Activated CD8-positive, alpha-beta memory T cell treated with anti-CD3 and anti-CD28 coated beads, Interleukin-2, amount 50 U/mL, for 24 hours (primary cell): ENCODE measurements at regions not wholly inside any gene's neighbourhood (a gene's known extent, or its start where the extent isn't known, plus 50 kb on each side); places are given as distances from the start of the nearest gene placed in this dataset.

Experiments
- DNase-seq: peaks from one replicate; pipeline ENCODE4 v3.0.0-alpha.2; 2020; ENCODE audit errors: extremely low read depth

DNA sequence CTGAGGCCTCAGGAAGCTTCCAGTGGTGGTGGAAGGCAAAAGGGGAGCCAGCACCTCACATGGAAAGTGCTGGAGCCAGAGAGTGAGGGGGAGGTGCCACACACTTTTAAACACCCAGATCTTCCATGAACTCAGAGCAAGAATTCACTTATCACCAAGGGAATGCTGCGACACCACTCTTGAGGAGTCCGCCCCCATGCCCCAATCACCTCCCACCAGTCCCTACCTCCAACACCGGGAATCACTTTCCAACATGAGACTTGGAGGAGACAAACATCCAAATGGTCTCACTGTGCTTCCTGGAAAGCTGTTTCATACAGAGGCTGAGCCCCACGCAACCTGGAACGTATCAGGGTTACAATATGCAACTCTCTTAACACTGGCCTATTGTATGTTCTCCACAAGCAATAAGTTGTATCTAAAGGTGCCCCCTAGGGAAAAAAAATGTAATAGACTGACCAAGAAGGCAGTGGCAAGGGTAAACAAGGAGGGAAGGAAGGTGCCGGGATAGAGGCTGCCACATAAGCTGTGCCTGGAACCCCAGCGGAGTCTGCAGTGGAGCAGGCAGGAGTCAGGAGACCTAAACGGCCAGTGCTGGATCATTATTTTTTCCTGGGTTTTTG lies 106.7 kb upstream of the FOXF1 start:
- DNase-seq: no peak

DNA sequence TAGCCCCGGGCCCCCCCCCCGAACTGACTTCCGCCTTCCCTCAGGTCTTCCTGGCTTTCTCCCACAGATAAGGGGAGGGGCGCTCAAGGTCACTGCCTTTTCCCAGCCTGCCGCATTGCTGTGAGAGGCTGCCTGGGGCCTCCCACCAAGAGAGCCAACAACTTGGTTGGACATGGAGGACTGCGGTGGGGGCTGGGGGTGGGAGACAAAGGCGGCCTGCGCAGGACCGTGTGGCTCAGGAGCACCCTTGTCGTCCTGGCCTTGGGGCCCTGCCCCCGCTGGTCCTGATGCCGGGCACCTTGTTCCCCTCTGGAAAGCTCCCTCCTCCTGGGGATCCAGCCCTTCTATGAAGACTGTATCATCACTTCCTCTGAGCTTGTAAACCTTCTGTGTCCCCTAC lies 105.6 kb upstream of the FOXF1 start:
- DNase-seq: no peak

DNA sequence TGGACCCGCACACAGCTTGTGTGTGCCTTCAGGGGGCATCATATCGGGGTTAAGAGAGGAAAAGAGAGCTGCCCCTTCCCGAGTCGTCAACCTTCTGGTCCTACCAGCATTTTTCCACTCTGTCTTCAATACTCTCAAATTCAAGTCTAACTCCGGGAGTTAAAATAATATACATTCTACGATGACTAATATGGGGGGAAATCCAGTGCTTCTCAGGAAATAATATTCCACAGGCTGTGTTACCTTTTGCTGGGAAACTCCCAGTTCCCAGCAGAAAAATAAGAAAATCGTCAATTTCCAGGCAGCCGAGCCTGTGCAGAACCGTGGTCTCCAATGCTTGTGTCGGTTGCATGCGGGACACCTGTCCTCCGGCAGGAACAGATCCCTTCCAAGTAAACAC lies 105.0 kb upstream of the FOXF1 start:
- DNase-seq: no peak

DNA sequence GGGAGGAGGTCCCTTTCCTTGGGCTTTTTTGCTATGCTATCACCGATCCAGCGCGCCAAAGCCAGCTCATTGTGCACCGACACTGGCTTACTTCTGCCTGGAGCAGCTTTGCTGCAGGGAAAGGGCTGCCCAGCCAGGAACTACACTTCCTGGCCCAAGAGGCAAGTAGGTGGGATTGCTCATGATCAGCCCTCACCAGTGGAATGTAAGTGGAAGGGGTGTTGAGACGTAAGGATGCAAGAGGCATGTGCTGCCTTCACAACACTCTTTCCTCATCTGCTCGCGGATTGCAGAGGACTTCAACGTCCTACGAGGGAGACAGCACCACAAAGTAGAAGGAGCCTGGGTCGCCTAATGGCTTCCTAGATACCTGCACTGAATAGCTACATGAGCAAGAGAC lies 104.3 kb upstream of the FOXF1 start:
- DNase-seq: no peak

DNA sequence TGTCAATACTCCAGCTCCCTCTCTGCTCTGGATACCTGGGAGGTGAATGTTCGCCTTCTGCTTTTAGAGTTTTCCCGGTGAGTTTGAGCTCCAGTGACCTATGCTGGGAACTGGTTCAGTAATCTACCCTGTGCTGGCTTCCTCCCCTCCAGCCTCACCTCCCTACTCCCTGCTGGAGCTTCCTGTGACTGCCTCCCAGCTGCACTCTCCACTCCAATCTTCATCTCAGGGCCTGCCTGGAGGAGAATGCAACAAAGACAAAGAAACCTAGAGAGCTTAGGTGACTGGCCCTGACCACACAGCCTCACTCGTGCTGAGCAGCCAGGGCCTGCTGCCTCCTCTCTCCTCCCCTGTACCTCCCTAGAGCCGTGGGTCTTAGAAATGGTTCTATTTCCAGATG lies 101.6 kb upstream of the FOXF1 start:
- DNase-seq: no peak

DNA sequence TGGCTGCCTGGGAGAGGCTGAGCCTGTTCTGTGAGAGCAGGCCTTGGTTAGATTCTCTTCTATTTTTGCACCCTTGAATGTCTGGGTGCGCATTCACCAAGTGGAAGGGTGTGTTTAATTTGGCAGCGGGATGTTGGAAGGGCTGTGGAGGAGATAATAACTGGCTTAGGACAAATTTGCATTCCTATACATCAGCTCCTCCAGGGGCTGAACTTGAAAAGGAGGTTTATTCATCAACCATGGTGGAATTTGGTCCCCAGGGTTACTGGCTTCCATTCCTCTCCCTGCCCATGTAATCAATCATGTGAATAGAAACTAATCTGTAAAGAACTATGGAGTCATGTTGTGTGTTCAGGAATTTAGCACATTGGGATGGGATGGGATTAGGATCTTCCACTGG lies 100.2 kb upstream of the FOXF1 start:
- no peak for DNase-seq

DNA sequence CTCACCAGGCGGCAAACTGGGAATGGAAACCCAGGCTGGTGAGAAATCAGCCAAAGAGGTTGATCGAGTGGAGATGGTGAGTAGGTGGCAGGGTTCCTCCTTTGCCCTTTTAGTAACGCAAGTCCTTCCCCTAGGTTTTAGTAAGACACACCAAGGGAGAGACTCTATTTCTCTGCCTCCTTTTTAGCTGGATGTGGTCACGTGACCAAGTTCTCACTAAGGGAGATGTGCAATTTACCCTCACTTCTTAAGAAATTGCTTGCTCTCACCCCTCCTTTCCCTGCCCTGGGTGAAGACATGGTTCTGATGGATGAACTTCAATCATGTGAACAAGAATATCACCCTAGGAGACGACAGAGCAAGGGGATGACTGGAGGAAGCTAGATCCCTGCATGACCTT lies 99.8 kb upstream of the FOXF1 start:
- no peak for DNase-seq

DNA sequence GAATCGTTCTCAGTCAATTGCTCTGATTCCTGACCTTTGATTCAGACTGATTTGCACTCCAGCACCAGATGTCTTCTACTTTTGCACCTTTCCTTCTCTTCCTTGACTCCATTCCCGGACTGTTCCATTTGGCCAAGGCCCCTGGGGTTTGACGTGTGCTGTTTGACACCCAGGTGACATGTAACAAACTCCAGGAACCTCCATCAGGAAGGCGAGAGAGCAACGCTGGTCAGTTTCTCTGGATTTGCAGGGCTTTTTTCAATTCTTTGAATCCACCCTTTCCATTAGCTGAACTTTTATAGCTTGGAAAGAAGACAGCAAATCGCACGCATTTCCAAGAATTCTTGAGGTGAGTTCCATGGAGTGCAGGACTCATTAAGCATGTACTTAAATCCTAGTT lies 98.4 kb upstream of the FOXF1 start:
- no peak for DNase-seq

DNA sequence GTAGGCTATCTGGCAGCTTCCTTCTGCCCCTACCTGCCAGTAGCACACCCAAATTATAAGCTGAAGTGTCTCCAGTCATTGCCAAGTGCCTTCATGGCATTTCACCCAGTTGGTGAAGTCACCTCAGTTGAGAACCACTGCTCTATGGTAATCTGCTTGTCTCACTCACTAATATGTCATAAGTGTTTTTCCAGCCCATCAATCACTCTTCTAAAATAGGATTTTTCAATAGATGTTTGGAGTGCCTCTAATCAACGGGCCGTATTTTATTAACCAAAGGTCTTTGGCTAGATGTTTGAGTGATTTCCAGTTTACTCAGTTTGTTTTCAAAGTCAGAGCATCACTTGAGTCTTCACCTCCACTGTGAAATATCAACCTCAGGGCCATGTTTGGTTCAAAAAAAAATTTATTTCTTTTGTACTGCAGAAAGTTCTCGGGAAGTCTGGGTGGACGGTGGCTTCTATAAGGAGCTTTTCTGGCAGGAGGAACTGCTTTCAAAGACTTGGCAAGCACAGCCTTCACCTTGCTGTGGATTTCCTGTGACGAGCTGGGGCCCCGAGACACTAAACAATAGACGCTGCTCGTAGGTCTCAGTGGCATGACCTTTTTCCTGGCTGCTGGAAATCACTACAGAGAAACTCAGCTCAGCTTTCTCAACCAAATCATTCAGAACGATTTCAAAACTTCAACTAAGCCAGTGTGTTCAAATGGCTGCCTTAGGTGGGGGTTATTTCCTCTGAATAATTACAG lies 95.2 kb upstream of the FOXF1 start:
- no peak for DNase-seq

DNA sequence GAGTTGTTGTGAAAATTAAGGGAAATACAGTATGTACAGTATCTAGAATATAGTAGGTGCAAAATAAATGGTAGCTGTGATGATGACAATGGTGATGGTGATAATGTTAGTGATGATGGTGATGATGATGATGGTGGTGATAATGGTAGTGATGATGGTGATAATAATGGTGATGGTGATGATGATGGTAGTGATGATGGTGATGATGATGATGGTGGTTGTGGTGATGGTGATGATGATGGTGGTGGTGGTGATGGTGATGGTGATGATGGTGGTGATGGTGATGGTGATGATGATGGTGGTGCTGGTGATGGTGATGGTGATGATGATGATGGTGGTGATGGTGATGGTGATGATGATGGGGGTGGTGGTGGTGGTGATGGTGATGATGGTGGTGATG lies 91.3 kb upstream of the FOXF1 start:
- no peak for DNase-seq

DNA sequence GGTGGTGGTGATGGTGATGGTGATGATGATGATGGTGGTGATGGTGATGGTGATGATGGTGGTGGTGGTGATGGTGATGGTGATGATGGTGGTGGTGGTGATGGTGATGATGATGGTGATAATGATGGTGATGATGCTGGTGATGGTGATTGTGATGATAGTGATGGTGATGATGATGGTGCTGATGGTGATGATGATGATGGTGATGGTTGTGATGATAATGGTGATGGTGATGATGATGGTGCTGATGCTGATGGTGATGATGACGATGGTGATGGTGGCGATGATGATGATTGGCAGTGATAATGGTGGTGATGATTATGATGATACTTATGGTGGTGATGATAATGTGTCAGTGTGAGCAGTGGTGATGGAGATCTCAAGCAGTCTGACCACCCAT lies 90.8 kb upstream of the FOXF1 start:
- DNase-seq: no peak

DNA sequence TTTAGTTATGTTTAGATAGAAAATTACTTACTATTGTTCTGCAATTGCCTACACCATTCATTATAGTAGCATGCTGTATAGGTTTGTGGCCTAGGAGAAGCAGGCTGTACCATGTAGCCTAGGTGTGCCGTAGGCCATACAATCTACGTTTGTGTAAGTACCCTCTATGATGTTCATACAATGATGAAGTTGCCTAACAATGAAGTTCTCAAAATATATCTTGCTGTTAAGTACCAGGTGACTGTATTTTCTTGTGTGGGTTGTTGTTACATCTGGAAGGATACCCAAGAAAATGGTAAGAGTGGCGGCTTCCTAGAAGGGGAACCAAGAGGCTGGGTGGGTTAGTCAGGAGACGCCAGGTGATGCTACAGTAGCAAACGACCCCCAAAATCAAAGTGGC lies 88.3 kb upstream of the FOXF1 start:
- no peak for DNase-seq

DNA sequence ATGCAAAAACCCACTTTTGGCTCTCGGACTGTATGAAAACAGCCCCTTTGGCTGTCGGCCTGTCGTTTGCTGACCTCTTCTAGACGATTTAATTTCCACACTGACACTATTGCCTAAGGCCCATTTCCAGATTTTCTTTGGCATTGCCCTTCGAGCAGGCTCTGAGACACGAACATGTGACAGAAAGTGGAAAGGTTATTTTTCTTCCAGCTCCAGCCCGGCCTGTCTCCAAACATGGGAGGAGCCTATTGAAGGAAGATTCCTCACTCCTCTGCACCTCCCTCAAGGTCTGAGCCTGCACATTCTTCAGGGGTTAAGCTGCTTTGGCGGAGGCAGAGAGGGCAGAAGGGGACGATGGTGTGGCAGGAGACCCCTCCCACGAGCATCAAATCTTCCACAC lies 85.9 kb upstream of the FOXF1 start:
- no peak for DNase-seq

DNA sequence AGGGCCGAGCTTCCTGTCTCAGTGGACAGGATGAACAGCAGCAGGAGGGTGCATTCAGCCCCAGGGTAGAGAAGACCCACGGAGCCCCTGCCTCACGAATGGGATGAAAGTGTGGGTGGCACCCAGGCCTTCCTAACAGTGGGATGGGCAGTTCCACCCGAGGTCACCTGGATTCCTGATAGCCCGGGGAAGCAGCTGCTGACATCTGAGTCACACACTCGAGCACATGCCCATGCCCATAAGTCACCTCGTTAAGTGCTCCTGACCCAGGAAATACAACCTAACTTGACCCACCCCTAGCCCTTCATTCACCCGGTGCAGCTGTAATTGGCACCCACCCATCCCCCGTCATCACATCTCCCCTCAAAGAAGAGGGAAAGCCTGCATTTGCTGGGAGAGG lies 85.3 kb upstream of the FOXF1 start:
- DNase-seq: no peak

DNA sequence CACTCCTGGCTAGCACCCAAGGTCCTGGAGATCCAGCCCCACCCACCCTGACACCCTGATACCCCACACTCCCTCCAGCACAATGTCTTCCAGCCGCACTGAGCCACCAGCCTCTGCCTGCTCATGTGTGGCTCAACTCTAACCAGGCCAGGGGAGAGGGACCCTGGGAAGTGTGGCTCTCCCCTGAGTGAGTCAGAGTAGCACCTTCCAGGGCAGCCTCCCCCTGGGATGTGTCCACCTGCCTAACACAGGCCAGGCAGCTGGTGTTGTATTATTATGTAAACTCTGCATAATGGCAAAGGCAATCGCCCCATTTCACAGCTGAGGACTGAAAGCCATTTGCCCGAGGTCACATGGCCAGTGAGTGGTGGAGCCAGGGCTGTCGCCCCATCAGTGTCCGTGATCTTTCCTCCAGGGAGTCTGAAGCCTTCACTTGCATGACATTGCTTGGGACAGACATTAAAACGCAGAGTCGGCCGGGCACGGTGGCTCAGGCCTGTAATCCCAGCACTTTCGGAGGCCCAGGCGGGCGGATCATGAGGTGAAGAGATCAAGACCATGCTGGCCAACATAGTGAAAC lies 84.2 kb upstream of the FOXF1 start:
- DNase-seq: no peak

DNA sequence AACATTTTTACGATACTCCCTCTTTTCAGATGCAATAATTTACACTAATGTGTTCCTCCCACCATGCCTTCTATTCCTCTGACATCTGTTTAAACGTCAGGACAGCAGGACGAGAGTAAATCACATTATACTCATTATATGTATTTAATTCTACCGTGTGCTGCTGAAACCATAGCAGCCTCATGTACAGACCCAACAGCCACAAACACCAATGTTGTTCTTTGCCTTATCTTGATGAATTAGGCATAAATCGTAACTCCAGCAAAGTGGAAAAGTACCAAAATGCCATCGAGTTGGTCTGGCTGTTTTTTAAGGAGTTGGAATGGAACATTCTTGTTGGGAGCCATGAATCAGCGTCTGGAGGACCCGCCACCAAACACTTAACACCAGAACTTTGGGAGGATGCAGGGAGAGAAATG lies 82.9 kb upstream of the FOXF1 start:
- DNase-seq: no peak

DNA sequence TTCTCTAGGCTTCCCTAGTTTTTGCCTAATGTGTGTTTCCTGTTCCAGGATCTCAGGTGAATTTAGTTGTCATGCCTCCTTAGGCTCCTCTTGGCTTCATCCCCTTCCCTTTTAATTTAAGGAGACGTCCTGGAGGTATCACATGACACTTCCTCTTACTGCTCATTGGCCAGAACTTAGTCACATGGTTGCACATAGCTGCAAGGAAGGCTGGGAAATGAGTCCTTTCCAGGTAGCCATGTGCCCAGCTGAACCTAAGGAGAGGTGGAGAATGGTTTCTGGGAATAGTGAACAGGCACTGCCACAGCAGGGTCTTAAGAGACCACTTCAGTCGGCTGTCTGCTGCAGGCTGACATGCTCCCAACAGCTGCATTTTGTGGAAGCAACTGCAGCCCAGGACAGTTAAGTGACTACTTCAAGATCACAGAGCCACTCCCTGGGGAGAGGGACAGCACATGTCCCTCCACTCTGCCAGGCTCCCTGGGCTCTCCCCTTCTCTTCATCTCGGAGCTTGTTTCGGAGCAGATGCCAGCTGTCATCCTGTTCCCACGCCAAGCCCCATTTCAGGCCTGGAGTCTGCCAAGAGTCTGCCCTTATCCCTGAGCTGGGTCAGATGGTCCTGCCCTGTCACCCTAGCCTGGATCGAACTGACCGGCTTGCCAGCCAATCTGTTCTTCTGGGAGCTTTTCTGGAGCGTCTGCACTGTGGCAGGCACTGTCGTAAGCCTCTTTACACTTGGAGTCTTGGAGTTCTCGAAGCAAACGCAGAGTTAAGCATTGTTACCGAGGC lies 81.4 kb upstream of the FOXF1 start:
- DNase-seq: no peak

DNA sequence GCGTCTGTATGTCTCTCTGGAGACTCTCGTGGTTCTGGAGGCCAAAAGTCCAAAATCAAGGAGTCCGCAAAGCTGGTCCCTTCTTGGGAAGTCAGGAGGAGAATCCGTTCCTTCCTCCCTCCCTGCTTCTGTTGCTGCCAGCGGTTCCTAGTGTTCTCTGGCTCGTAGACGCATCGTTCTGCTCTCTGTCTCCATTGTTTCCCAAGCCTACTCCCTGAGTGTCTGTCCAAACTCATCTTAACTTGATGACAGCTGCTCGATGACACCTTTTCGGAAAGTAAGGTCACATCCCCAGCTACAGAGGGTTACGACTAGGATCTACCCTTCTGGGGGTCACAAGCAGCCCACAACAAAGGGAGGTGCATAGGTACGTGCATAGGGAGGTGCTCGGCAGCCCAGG lies 80.7 kb upstream of the FOXF1 start:
- DNase-seq: no peak

DNA sequence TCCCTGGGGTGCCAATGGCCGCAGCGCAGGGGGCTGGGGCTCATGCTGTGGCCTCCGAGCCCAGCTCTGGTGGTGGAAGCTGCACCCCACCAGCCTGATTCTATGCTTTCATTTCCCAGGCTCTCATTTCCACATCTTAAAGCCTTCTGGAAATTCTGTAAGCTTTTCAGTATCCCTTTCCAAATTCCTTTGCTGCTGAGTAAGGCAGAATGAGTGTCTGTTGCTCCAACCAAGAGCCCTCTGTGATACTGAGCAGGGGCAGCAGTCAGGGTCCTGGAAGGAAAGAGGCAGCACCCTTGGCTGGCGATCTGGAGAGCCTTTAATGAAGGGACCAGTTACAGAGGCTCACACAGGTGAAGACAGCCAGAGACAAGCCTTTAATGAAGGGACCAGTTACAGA lies 79.5 kb upstream of the FOXF1 start:
- no peak for DNase-seq

DNA sequence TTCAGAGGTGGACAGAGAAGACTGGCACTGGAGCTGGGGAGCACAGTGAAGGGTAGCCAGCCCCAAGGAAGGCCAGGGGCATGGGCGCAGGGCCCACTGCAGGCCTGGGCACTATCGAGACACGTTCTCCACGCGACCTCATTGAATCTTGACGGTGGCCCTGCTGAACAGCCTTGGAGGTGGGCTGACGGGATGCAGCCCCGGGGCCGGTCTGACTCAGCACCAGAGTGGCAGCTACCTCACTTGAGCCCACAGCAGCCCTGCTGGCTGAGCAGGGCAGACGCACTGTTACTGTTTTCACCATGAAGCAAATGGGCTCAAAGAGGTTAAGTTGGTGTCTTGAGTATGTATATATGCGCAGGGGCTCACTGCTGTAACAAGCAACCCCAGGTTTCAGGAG lies 78.8 kb upstream of the FOXF1 start:
- no peak for DNase-seq

DNA sequence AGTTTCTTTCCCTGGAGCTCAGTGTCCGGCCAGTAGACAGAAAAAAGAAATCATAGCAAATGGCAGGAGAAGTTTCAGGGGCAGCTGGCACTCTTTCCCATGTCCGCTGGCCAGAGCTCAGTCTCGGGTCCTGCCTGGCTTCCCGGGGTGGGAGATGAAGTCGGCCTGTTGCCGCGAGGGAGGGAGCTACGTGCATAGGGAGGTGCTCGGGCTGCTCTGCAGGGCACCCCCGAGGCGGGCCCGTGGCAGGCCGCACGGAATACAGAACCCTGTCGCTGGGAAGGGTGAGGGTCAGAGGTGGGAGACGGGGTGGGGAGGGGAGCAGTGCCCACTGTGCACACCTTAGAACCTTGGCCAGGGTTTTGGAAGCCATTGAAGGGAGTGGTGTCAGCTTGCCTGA lies 78.3 kb upstream of the FOXF1 start:
- no peak for DNase-seq

DNA sequence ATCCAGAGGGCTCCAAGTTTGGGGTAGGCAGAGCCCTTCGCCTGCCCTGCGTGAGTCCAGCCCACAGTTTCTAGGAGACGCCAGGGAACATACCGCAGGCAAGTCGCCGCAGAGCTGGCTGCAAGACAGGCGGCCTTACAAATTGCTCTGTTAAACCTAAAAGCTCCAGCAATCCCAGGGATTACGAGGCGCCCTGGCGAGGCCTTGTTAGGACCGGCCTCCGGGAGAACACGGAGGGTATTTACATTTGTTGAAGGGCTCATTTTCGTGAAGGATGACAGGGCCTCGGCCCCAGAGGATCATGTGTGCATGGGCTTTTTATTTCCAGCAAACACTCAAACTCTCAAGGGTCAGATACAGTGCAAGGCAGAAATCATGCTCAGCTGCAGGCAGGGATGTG lies 77.6 kb upstream of the FOXF1 start:
- no peak for DNase-seq
